ENCODE measurements at regions not wholly inside any gene's neighbourhood (a gene's known extent, or its start where the extent isn't known, plus 50 kb on each side); places are given as distances from the start of the nearest gene placed in this dataset.
"Not testable (repeated sequence)": the region's sequence is repeated elsewhere in the genome, so short reads cannot be mapped to it uniquely, and the experiment has no call there.

DNA sequence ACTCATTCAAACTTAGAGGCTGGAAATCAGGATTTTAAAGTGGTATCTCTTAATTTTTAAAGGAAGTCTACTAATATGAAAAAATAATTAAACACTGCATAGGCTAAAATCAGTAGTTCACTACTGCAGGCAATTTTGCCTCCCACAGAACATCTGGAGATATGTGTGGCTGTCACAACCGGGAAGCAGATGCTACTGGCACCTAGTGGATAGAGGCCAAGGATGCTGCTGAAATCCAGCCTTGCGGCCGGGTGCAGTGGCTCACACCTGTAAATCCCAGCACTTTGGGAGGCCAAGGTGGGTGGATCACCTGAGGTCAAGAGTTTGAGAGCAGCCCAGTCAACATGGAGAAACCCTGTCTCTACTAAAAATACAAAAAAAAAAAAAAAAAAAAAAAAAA, 473.9 kb downstream of the XYLT1 start:
- no peak for DNase-seq

- DNase-seq: no peak
Observed at GRCh38 chr16:16997349-16997748, 473.4 kb downstream of the XYLT1 start.

DNA sequence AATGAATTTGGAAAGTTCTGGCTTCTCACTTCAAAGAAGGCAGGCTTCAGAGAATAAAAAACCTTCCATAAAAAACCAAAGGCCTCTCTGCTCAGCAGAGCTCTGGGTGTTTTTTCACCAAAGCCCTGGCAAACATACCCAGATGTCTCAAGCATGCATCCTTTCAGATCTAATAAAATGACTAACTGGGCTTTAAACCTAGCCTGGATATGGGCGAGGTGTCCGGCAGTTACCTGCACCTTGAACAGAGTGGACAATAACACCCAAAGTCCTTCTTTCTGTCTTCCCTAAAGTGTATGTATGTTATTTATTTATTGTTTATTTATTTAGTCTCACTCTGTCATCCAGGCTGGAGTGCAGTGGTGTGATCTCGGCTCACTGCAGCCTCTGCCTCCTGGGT, 469.3 kb downstream of the XYLT1 start:
- DNase-seq: no peak

GRCh38 chr16:17002565-17002964, 468.2 kb downstream of the XYLT1 start:
- DNase-seq: no peak

DNA sequence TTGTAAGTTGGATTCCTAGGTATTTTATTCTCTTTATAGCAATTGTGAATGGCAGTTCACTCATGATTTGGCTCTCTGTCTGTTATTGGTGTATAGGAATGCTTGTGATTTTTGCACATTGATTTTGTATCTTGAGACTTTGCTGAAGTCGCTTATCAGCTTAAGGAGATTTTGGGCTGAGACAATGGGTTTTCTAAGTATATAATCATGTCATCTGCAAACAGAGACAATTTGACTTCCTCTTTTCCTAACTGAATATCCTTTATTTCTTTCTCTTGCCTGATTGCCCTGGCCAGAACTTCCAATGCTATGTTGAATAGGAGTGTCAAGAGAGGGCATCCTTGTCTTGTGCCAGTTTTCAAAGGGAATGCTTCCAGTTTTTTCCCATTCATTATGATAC, 464.8 kb downstream of the XYLT1 start:
- not testable (repeated sequence) for DNase-seq

DNA sequence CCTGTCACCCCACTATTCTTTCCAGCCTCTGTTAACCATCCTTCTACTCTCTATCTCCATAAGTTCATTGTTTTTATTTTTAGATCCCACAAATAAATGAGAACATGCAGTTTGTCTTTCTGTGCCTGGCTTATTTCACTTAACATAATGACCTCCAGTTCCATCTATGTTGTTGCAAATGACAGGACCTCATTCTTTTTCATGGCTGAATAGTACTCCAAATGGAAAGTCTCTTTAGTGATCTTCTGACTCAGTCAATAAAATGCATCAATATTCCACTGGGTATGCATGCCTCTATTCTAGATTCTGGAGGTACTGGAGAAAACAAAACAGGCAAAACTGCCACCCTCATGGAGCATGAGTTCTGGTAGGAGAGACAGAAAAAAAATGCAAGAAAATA, 459.0 kb downstream of the XYLT1 start:
- DNase-seq: no peak

- DNase-seq: no peak
Observed at GRCh38 chr16:17013038-17013437, 457.7 kb downstream of the XYLT1 start.

DNA sequence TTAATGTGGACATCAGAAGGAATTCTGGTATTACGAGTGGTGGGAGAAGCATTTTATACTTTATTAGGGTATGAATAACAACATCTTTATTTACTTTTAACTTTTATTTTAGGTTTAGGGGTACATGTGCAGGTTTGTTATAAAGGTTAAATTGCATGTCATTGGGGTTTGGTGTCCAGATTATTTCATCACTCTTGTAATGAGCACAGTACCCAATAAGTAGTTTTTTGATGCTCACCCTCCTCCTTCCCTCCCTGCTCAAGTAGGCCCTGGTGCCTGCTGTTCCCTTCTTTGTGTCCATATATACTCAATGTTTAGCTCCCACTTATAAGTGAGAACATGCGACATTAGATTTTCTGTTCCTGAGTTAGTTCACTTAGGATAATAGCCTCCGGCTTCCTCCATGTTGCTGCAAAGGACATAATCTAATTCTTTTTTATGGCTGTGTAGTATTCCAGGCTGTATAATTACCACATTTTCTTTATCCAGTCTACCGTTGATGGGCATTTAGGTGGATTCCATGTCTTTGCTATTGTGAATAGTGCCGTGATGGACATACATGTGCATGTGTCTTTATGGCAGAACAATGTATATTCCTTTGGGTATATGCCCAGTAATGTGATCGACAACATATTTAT, 456.2 kb downstream of the XYLT1 start:
- no peak for DNase-seq

DNA sequence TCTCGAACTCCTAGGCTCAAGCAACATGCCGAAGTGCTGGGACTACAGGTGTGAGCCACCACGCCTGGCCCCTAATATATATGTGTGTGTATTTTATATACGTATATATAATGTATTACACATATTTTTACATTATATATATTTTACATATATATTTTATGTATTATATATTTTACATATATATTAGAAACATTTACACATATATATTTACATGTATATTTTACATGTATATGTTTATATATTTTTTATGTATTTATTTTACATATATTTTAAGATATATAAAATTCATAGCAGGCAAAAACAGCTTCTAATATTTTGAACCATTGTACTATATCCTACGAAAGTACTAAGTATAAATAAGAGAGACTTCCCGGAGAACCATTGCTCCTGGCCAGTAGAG, 455.1 kb downstream of the XYLT1 start:
- no peak for DNase-seq

GRCh38 chr16:17017442-17017841, 453.3 kb downstream of the XYLT1 start:
- DNase-seq: no peak

GRCh38 chr16:17018585-17018939, 452.2 kb downstream of the XYLT1 start:
- DNase-seq: no peak

DNA sequence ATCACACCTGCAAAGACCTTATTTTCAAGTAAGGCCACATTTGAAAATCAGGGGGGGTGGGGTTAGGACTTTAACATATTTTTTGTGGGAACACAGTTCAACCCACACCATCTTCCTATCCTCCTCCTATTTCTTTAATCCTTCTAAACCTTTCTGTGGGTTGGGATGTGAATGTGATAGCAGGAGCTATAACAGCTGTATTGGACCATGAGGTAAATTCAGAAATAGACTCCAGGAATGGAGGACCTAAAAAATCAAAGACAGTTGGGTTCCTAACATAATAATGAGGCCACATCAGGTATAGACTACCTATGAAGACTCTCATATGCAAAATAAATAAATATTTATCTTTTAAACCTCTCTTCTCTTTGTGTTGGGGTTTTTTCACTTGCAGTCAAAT, 451.4 kb downstream of the XYLT1 start:
- DNase-seq: no peak

DNA sequence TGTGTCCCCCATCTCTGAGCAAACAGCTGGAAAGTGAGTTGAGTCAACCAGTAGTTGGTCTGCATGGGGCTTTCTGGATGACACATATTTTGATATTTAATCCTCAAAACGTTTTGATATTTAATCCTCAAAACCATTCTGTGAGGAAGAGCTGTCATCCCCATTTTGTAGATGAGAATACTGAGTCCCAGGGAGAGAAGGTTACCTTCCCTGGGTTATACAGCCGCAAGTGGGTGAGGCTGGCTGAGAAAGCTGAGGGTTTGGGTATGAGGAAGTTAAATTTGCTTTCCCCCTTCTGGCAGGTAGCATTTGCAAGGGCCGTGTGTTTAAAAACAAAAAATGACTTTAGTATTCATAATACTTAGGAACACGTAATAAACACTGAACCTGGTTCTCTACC, 447.2 kb downstream of the XYLT1 start:
- no peak for DNase-seq

GRCh38 chr16:17024514-17024913, 446.2 kb downstream of the XYLT1 start:
- DNase-seq: no peak

GRCh38 chr16:17026600-17027242, 444.0 kb downstream of the XYLT1 start:
- DNase-seq: no peak

- no peak for DNase-seq
Observed at GRCh38 chr16:17027488-17028129, 443.2 kb downstream of the XYLT1 start.

DNA sequence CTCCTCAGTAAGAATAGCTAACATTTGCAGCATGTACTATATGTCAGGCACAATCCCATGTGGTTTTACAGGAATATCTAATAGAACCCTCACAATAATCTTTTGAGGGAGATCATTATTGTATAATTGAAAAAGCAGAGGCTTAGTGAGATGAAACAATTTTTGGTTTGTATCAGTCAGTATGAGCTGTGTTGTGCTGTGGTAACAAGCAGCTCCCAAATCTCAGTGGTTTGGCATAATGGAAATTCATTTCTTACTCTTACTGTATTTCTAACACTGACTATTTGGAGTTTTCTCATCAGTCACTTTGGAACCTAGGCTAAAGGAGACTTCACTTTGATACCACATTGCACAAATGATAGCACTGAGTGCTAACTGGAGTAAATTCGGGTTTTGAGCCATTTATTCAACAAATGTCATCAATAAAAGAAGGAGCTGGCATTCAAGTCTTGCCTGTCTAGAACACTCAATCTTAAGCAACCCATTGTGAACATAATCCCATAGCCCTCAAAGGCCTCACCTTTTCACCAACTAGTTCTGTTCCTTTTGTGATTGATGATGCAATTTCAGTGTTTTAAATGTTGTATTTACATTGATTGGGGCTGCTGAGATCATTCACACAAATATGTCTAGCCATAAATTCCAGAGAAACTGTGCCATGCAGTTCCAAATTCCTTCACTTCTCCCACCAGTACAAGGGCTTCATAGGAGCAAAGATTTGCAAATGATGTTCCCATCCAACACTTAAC, 441.0 kb downstream of the XYLT1 start:
- no peak for DNase-seq

- no peak for DNase-seq
Observed at GRCh38 chr16:17031484-17032268, 439.1 kb downstream of the XYLT1 start.

GRCh38 chr16:17032332-17032731, 438.4 kb downstream of the XYLT1 start:
- DNase-seq: no peak

DNA sequence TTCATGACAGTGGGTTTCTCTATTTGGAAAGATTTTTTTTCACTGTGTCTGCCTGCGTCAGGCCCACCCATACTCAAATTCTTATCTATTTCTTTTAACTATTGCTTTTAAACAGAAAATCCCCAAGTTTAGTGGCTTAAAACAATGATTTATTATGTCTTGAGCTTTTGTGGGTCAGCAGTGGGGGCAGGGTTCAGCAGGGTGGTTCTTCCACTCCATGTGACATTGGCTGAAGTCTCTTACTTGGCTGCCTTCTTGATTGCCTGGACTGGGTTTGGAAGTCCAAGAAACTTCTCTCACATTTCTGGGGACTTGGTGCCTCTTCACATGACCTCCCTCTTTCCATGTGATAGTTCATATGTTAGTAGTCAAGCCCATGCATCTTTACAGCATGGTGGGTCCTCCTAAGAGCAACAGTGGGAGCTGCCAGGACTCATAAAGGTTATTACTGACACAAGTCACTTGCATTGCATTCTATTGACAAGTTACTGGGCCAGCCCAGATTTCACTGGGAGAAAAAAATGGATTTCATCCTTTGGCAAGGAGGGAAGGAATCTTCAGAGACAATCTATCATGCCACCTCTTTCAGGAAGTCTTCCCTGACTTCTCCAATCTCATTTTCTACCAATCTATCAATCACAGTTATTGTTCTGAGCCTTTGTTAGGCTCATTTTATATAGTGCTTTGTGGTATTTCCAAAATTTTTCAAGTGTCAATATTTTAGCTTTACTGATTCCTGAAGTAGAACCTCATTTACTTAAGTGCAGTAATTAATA, 436.1 kb downstream of the XYLT1 start:
- DNase-seq: no peak

DNA sequence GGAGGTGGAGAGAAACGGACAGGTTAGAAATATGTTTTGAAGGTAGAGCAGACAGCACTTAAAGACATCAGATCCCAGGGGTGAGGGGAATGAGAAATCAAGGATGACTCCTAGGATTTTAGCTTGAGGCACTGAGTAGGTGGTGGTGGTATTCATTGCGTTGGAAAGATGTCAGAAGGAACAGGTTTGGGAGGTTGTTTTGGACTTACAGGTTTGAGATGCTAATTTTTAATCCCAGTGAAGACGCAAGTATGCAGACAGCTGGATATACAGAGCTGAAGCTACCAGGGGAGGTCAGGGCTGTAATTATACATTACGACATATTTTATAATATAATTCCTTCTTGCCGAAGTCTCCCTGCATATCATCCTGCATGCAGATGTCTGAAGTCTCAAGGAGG, 433.3 kb downstream of the XYLT1 start:
- DNase-seq: peak in 3 of 56 donors; percentile 5 to 21 (median 19)
